ENCODE measurements at regions not wholly inside any gene's neighbourhood (a gene's known extent, or its start where the extent isn't known, plus 50 kb on each side); places are given as distances from the start of the nearest gene placed in this dataset.

- no peak for DNase-seq
These were observed 325.8 kb downstream of the ALG10 start for GRCh38 chr12:34348064-34348463.

GRCh38 chr12:34348836-34349672, 326.8 kb downstream of the ALG10 start:
- no peak for DNase-seq

GRCh38 chr12:34349673-34349961, 327.3 kb downstream of the ALG10 start:
- DNase-seq: no peak

- DNase-seq: no peak
These were observed 328.1 kb downstream of the ALG10 start for GRCh38 chr12:34350092-34351041.

GRCh38 chr12:34352098-34352497, 329.8 kb downstream of the ALG10 start:
- DNase-seq: no peak

GRCh38 chr12:34354239-34355200, 332.2 kb downstream of the ALG10 start:
- DNase-seq: no peak

GRCh38 chr12:34356233-34356987, 334.1 kb downstream of the ALG10 start:
- DNase-seq: no peak

- DNase-seq: no peak
These were observed 335.5 kb downstream of the ALG10 start for GRCh38 chr12:34357791-34358190.

- no peak for DNase-seq
These were observed 335.9 kb downstream of the ALG10 start for GRCh38 chr12:34358198-34358597.

- DNase-seq: no peak
These were observed 339.5 kb downstream of the ALG10 start for GRCh38 chr12:34361721-34362316.

- peak; percentile 23 for DNase-seq
These were observed 340.9 kb downstream of the ALG10 start for GRCh38 chr12:34363050-34363673.

GRCh38 chr12:34368079-34368478, 345.8 kb downstream of the ALG10 start:
- no peak for DNase-seq

GRCh38 chr12:34371050-34371449, 348.8 kb downstream of the ALG10 start:
- DNase-seq: no peak

GRCh38 chr12:34372003-34372402, 349.7 kb downstream of the ALG10 start:
- no peak for DNase-seq

- no peak for DNase-seq
These were observed 351.6 kb downstream of the ALG10 start for GRCh38 chr12:34373926-34374325.

GRCh38 chr12:34376133-34376799, 354.0 kb downstream of the ALG10 start:
- DNase-seq: no peak

GRCh38 chr12:34377243-34378035, 355.1 kb downstream of the ALG10 start:
- DNase-seq: no peak

GRCh38 chr12:34379142-34379541, 356.8 kb downstream of the ALG10 start:
- no peak for DNase-seq

- no peak for DNase-seq
These were observed 362.4 kb downstream of the ALG10 start for GRCh38 chr12:34384693-34385092.

GRCh38 chr12:34386016-34386415, 363.7 kb downstream of the ALG10 start:
- no peak for DNase-seq

All from NCI-H774 (cell line).